Naive B cell (primary cell): ENCODE measurements at regions not wholly inside any gene's neighbourhood (a gene's known extent, or its start where the extent isn't known, plus 50 kb on each side); places are given as distances from the start of the nearest gene placed in this dataset.

Experiments
- ATAC-seq, 2 donors: fragments of 150-1000 bp; cut with Tn5 transposase; 2 replicates each; pipeline ENCODE4 v1.10.0; 2021; ENCODE audit warnings: low read depth in 2 of 2, mild to moderate bottlenecking in 2 of 2, moderate library complexity in 2 of 2
- DNase-seq: peaks from one replicate; pipeline ENCODE4 v3.0.0; 2022
- H3K27ac Mint-ChIP-seq, 6 donors: one replicate each; pipeline ENCODE4 v1.8.0; 2020 to 2022; ENCODE audit warnings: mild to moderate bottlenecking in 6 of 6, mixed read lengths in 6 of 6, moderate library complexity in 5 of 6, inconsistent platforms in 2 of 6
- H3K27me3 Mint-ChIP-seq, 3 donors: one replicate each; pipeline ENCODE4 v1.8.0; 2021 to 2022; ENCODE audit warnings: mixed read lengths in 3 of 3, mild to moderate bottlenecking in 1 of 3
- H3K36me3 Mint-ChIP-seq, 2 donors: one replicate each; pipeline ENCODE4 v1.8.0; 2020 to 2022; ENCODE audit warnings: mixed read lengths in 2 of 2, inconsistent platforms in 1 of 2, mild to moderate bottlenecking in 1 of 2
- H3K4me1 Mint-ChIP-seq, 3 donors: one replicate each; pipeline ENCODE4 v1.8.0; 2020 to 2022; ENCODE audit warnings: mixed read lengths in 3 of 3, inconsistent platforms in 1 of 3, mild to moderate bottlenecking in 1 of 3, moderate library complexity in 1 of 3
- H3K4me3 Mint-ChIP-seq, 8 donors: one replicate each; pipeline ENCODE4 v1.8.0; 2020 to 2022; ENCODE audit warnings: mild to moderate bottlenecking in 8 of 8, mixed read lengths in 8 of 8, moderate library complexity in 8 of 8, inconsistent platforms in 2 of 8
- H3K9me3 Mint-ChIP-seq, 7 donors: one replicate each; pipeline ENCODE4 v1.8.0; 2020 to 2022; ENCODE audit warnings: mixed read lengths in 7 of 7, mild to moderate bottlenecking in 5 of 7, inconsistent platforms in 2 of 7, moderate library complexity in 1 of 7

- no peaks in the 10 kb centered on the region for H3K4me1 Mint-ChIP-seq
- ATAC-seq, result no peak
- no peaks in the 10 kb centered on the region for H3K27me3 Mint-ChIP-seq
- DNase-seq, result no peak
- H3K36me3 Mint-ChIP-seq, result no peaks in the 10 kb centered on the region
- H3K9me3 Mint-ChIP-seq, result peaks cover 0 to 22% (median 0%) of the 10 kb centered on the region in 7 donors
- no peak overlapping the region for H3K4me3 Mint-ChIP-seq
- H3K27ac Mint-ChIP-seq, result no peak overlapping the region
Observed at GRCh38 chr4:34790131-34790530, 1454.2 kb downstream of the ARAP2 start.

GRCh38 chr4:34791209-34791608 lies 1453.1 kb downstream of the ARAP2 start:
- Mint-ChIP-seq H3K36me3 (no peaks in the 10 kb centered on the region), H3K4me3 (no peak overlapping the region), H3K4me1 (no peaks in the 10 kb centered on the region), H3K9me3 (peaks cover 0 to 22% (median 0%) of the 10 kb centered on the region in 7 donors), H3K27ac (no peak overlapping the region), H3K27me3 (no peaks in the 10 kb centered on the region)
- ATAC-seq, result no peak
- DNase-seq, result no peak

- H3K27ac Mint-ChIP-seq, result no peak overlapping the region
- no peaks in the 10 kb centered on the region for H3K36me3 Mint-ChIP-seq
- H3K27me3 Mint-ChIP-seq, result no peaks in the 10 kb centered on the region
- no peaks in the 10 kb centered on the region for H3K4me1 Mint-ChIP-seq
- DNase-seq (no peak), ATAC-seq (no peak)
- H3K9me3 Mint-ChIP-seq, result peaks cover 0 to 17% (median 0%) of the 10 kb centered on the region in 7 donors
- H3K4me3 Mint-ChIP-seq, result no peak overlapping the region
Observed at GRCh38 chr4:34800953-34801352, 1443.4 kb downstream of the ARAP2 start.

GRCh38 chr4:34814266-34814665 lies 1430.0 kb downstream of the ARAP2 start:
- no peak overlapping the region for H3K4me3 Mint-ChIP-seq

GRCh38 chr4:34824515-34824914 lies 1419.8 kb downstream of the ARAP2 start:
- ATAC-seq, result no peak
- no peak for DNase-seq
- Mint-ChIP-seq H3K27me3 (no peaks in the 10 kb centered on the region), H3K4me3 (no peak overlapping the region), H3K27ac (no peak overlapping the region), H3K36me3 (no peaks in the 10 kb centered on the region), H3K9me3 (peaks cover 0 to 6% (median 4%) of the 10 kb centered on the region in 7 donors), H3K4me1 (no peaks in the 10 kb centered on the region)

More at GRCh38 chr4:34814266-34814665, 1430.0 kb downstream of the ARAP2 start:
- no peak for ATAC-seq
- Mint-ChIP-seq H3K27me3 (no peaks in the 10 kb centered on the region), H3K27ac (no peak overlapping the region), H3K4me1 (no peaks in the 10 kb centered on the region), H3K9me3 (peaks cover 0 to 16% (median 0%) of the 10 kb centered on the region in 7 donors), H3K36me3 (no peaks in the 10 kb centered on the region)
- DNase-seq, result no peak

GRCh38 chr4:34826660-34827059 lies 1417.7 kb downstream of the ARAP2 start:
- no peaks in the 10 kb centered on the region for H3K4me1 Mint-ChIP-seq
- no peaks in the 10 kb centered on the region for H3K27me3 Mint-ChIP-seq
- no peak overlapping the region for H3K27ac Mint-ChIP-seq
- no peaks in the 10 kb centered on the region for H3K36me3 Mint-ChIP-seq
- DNase-seq (no peak), ATAC-seq (no peak)
- H3K4me3 Mint-ChIP-seq, result no peak overlapping the region
- peaks cover 0 to 5% (median 3%) of the 10 kb centered on the region in 7 donors for H3K9me3 Mint-ChIP-seq

GRCh38 chr4:34845926-34846325 lies 1398.4 kb downstream of the ARAP2 start:
- H3K36me3 Mint-ChIP-seq, result no peaks in the 10 kb centered on the region

GRCh38 chr4:34850421-34850820 lies 1393.9 kb downstream of the ARAP2 start:
- Mint-ChIP-seq H3K4me1 (no peaks in the 10 kb centered on the region), H3K9me3 (peaks cover 0 to 2% (median 0%) of the 10 kb centered on the region in 7 donors), H3K27me3 (no peaks in the 10 kb centered on the region), H3K27ac (no peak overlapping the region), H3K36me3 (no peaks in the 10 kb centered on the region), H3K4me3 (no peak overlapping the region)
- ATAC-seq (no peak), DNase-seq (no peak)

More at GRCh38 chr4:34845926-34846325, 1398.4 kb downstream of the ARAP2 start:
- H3K27ac Mint-ChIP-seq, result no peak overlapping the region
- peaks cover 0 to 2% (median 0%) of the 10 kb centered on the region in 7 donors for H3K9me3 Mint-ChIP-seq
- H3K27me3 Mint-ChIP-seq, result no peaks in the 10 kb centered on the region
- DNase-seq (no peak), ATAC-seq (no peak)
- H3K4me1 Mint-ChIP-seq, result no peaks in the 10 kb centered on the region
- no peak overlapping the region for H3K4me3 Mint-ChIP-seq

- H3K4me3 Mint-ChIP-seq, result no peak overlapping the region
- no peaks in the 10 kb centered on the region for H3K36me3 Mint-ChIP-seq
- H3K27ac Mint-ChIP-seq, result no peak overlapping the region
- no peaks in the 10 kb centered on the region for H3K27me3 Mint-ChIP-seq
- no peaks in the 10 kb centered on the region for H3K4me1 Mint-ChIP-seq
- DNase-seq (no peak), ATAC-seq (no peak)
- H3K9me3 Mint-ChIP-seq, result peaks cover 0 to 2% (median 0%) of the 10 kb centered on the region in 7 donors
Observed at GRCh38 chr4:34850968-34851367, 1393.3 kb downstream of the ARAP2 start.

GRCh38 chr4:34851411-34851810 lies 1392.9 kb downstream of the ARAP2 start:
- DNase-seq (no peak), ATAC-seq (no peak)
- Mint-ChIP-seq H3K36me3 (no peaks in the 10 kb centered on the region), H3K27ac (no peak overlapping the region), H3K27me3 (no peaks in the 10 kb centered on the region), H3K4me1 (no peaks in the 10 kb centered on the region), H3K4me3 (no peak overlapping the region), H3K9me3 (peaks cover 0 to 2% (median 0%) of the 10 kb centered on the region in 7 donors)

GRCh38 chr4:34854451-34854850 lies 1389.9 kb downstream of the ARAP2 start:
- Mint-ChIP-seq H3K9me3 (peaks cover 0 to 4% (median 0%) of the 10 kb centered on the region in 7 donors), H3K4me1 (no peaks in the 10 kb centered on the region), H3K36me3 (no peaks in the 10 kb centered on the region), H3K27me3 (no peaks in the 10 kb centered on the region), H3K4me3 (no peak overlapping the region), H3K27ac (no peak overlapping the region)
- no peak for DNase-seq
- no peak for ATAC-seq

GRCh38 chr4:34861666-34862065 lies 1382.6 kb downstream of the ARAP2 start:
- Mint-ChIP-seq H3K4me3 (no peak overlapping the region), H3K27me3 (no peaks in the 10 kb centered on the region), H3K27ac (no peak overlapping the region), H3K36me3 (no peaks in the 10 kb centered on the region), H3K9me3 (peaks cover 0 to 2% (median 0%) of the 10 kb centered on the region in 7 donors), H3K4me1 (no peaks in the 10 kb centered on the region)
- ATAC-seq (no peak), DNase-seq (no peak)

- no peak overlapping the region for H3K4me3 Mint-ChIP-seq
- no peak for DNase-seq
- no peaks in the 10 kb centered on the region for H3K27me3 Mint-ChIP-seq
- H3K27ac Mint-ChIP-seq, result no peak overlapping the region
- ATAC-seq, result no peak
- peaks cover 0 to 12% (median 9%) of the 10 kb centered on the region in 7 donors for H3K9me3 Mint-ChIP-seq
- H3K36me3 Mint-ChIP-seq, result no peaks in the 10 kb centered on the region
- H3K4me1 Mint-ChIP-seq, result no peaks in the 10 kb centered on the region
Observed at GRCh38 chr4:34878961-34879360, 1365.4 kb downstream of the ARAP2 start.

GRCh38 chr4:34880246-34880645 lies 1364.1 kb downstream of the ARAP2 start:
- H3K4me1 Mint-ChIP-seq, result no peaks in the 10 kb centered on the region
- ATAC-seq (no peak), DNase-seq (no peak)
- no peak overlapping the region for H3K4me3 Mint-ChIP-seq
- H3K27ac Mint-ChIP-seq, result no peak overlapping the region
- no peaks in the 10 kb centered on the region for H3K36me3 Mint-ChIP-seq
- H3K27me3 Mint-ChIP-seq, result no peaks in the 10 kb centered on the region
- peaks cover 0 to 8% (median 3%) of the 10 kb centered on the region in 7 donors for H3K9me3 Mint-ChIP-seq

GRCh38 chr4:34891892-34892291 lies 1352.4 kb downstream of the ARAP2 start:
- Mint-ChIP-seq H3K27ac (no peak overlapping the region), H3K4me3 (no peak overlapping the region), H3K4me1 (no peaks in the 10 kb centered on the region), H3K36me3 (no peaks in the 10 kb centered on the region), H3K9me3 (peaks cover 0 to 5% (median 0%) of the 10 kb centered on the region in 7 donors), H3K27me3 (no peaks in the 10 kb centered on the region)
- ATAC-seq (no peak), DNase-seq (no peak)
